Retinal pigment epithelial cell (primary cell): ENCODE measurements at regions not wholly inside any gene's neighbourhood (a gene's known extent, or its start where the extent isn't known, plus 50 kb on each side); places are given as distances from the start of the nearest gene placed in this dataset.

ENCODE experiments used
- DNase-seq: peaks from one replicate; pipeline ENCODE4 v3.0.0-alpha.2; 2010; ENCODE audit warnings: low read depth
- H3K4me3 ChIP-seq: 2 replicates; pipeline ENCODE4 v1.5.1; 2011; ENCODE audit warnings: mild to moderate bottlenecking, low read length, control low read depth, moderate library complexity
- CTCF ChIP-seq: conservative IDR thresholded peaks from 2 replicates; pipeline ENCODE4 v1.5.1; 2011; ENCODE audit warnings: low read depth, low read length, control low read depth, inconsistent platforms

- no peak for DNase-seq
- H3K4me3 ChIP-seq: no peak overlapping the region
- no peak for TF ChIP-seq CTCF
Measured at GRCh38 chr2:158009399-158009798, 92.3 kb upstream of the UPP2 start.

GRCh38 chr2:158006961-158007719, 94.5 kb upstream of the UPP2 start:
- DNase-seq: no peak
- no peak for TF ChIP-seq CTCF
- no peak overlapping the region for H3K4me3 ChIP-seq

- TF ChIP-seq CTCF: no peak
- no peak for DNase-seq
- H3K4me3 ChIP-seq: no peak overlapping the region
Measured at GRCh38 chr2:158004126-158004764, 97.4 kb upstream of the UPP2 start.

DNA sequence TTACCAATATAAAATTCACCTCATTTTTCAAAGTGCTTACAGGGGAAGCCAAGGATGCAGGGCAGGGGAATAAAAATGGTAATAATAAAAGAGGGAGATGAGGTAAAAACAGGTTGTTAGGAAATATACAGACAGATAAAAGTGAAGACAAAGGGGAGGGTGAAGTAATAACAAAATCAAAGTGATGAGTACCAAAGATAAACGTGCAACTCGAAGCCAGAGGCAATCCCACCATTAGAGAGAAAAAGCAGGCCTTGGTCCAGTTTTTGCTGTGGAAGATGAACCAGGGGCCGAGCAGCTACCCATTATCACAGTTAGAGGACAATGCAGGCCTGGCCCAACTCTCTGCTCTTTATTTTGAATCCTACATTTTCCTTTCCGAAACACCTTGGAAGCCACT, 99.6 kb upstream of the UPP2 start:
- TF ChIP-seq CTCF: no peak
- no peak for DNase-seq
- no peak overlapping the region for H3K4me3 ChIP-seq

DNA sequence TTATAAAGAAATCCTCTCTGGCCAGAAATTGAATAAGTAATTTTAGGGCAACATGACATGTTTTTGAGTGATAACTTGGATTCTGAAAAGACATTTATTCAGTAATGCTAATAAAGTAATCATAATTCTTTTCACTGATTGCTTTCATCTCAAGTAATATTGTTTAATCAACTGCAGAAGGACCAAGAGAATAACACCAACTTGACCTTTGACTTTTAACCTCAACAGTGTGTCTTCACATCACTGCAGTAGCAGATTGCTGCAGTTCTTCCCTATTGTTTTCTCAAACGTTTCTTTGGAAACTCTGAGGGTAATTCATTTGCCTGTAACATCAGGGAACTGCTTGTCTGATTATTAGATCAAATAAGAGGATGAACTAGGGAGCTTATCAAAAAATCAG, 104.9 kb upstream of the UPP2 start:
- no peak for DNase-seq
- H3K4me3 ChIP-seq: no peak overlapping the region
- TF ChIP-seq CTCF: no peak

GRCh38 chr2:157995117-157995516, 106.6 kb upstream of the UPP2 start:
- TF ChIP-seq CTCF: no peak
- no peak for DNase-seq
- H3K4me3 ChIP-seq: no peak overlapping the region

DNA sequence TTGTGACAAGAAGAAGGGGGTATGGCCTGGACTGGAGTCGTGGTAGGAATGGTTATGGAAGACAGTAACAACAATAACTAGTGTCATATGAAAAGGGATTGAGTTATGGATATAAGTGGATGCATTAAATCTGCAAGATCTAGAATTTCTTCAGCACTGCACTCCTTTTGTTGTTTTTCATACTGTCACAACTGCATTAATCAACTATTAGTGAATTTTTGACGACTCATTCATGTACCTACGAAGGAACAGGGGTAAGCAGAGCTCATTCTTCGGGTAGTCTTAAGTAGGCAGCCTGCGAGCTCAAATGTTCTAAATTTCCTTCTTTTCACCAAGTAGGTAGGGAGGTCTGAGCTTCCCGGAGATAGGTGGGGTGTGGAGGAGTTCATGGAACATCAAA, 109.7 kb upstream of the UPP2 start:
- no peak overlapping the region for H3K4me3 ChIP-seq
- DNase-seq: no peak
- TF ChIP-seq CTCF: no peak
